GM19043 (cell line): ENCODE measurements at regions not wholly inside any gene's neighbourhood (a gene's known extent, or its start where the extent isn't known, plus 50 kb on each side); places are given as distances from the start of the nearest gene placed in this dataset.

Experiments
- ATAC-seq: cut with Tn5 transposase; IDR thresholded peaks from one replicate; pipeline ENCODE4 v1.9.1; 2021; ENCODE audit warnings: low read depth; ENCODE audit not compliant: unreplicated experiment

DNA sequence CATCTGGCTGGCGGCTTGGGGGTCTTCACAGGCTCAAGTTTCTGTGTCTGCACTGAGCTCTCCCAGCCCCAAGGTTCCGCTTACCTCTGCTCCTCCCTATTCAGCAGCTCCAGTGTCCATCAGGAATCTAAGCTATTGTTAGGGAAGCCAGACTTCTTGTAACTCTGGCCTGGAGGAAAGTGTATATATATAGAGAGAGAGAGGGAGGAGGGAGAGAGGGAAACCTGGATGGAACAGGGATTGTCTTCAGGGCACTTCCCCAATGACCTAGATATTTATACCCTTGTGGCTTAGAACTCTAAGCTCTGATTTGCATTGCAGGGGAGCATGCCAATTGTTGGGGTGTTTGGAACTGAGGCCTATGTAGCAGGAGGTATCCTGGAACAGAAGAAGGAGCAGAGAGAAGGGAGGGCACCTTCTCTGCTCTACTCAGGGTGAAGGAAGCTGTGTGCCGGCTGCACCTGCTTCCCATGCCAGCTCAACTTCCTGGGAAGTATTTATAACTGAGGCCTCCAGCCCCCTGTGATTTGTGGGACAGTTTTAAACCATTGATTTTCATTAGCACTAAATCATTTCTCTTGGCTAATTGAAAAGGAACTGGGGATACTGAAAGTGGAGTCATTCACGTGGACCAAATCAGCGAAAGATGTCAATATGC, 70.9 kb downstream of the NAV1 start:
- no peak for ATAC-seq

GRCh38 chr1:201610858-201611257, 71.9 kb downstream of the NAV1 start:
- ATAC-seq, result no peak

DNA sequence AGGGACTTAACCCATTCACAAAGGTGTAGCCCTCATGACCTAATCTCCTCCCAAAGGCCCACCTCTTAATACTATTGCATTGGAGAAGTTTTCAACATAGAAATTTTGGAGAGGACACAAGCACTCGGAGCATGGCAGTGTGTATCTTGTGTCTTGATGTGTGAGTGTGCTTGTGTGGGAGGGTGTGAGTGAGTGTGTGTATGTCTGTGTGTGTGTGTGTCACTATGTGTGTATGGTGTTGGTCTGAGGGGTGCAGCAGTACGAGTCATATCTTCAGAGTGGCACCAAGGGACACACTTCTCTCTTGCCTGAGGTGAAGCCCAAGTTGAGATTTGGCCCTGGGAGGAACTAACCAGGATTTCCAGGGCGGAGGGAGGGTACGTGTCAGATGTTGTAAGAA, 73.7 kb downstream of the NAV1 start:
- ATAC-seq, result no peak

- no peak for ATAC-seq
Measured at GRCh38 chr1:201614262-201615015, 75.5 kb downstream of the NAV1 start.

DNA sequence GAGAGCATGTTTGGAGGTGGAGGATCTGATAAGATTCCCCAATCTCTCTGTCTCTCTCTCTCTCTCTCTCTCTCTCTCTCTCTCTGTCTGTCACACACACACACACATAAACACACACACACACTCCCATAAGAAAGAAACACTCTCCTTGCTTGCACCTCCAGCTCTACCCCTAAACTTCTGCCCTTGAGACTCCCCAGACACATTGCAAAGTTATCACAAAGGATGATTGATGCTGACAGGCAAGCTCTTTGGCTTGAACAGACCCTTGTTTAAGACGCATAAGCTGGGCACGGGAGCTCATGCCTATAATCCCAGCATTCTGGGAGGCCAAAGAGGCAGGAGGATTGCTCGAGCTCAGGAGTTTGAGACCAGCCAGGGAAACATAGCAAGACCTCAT, 78.2 kb downstream of the NAV1 start:
- ATAC-seq, result no peak

DNA sequence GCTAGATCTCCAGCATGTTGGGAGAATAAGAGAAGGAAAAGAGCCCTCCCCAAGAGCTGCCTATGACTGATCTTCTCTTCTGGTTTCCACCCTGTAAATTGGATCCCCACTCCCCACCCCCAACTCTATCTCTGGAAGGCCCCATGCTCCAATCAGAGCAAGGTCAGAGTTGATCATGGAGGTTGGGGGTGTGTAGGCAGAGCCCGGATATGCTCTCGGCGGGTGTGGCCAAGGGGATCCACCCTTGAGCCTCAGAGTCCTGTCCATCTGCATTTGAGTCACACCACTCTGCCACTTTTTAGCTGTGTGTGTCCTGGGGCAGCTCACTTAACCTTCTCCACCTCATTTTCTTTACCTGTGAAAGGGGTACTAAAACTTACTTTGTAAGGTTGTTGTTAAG, 79.5 kb downstream of the NAV1 start:
- ATAC-seq, result no peak

DNA sequence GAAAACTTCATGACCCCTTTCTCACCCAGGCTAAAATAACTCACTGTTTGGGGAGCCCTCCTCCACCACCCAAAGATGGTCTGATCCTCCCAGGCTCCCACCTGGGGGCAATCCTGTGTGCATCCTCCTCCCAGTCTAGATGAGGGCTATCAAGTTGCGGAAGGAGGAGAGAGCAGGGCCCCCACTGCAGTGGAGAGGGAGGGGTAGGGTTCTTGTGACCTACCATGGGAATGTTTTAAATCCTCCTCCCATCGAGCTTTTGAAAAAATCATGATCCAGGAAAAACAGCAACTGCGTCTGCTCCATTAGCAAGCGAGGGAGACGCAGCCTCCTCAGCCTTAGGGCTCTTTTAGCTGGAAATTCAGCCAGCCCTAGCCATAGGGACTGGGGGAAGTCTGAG, 80.0 kb downstream of the NAV1 start:
- no peak for ATAC-seq

DNA sequence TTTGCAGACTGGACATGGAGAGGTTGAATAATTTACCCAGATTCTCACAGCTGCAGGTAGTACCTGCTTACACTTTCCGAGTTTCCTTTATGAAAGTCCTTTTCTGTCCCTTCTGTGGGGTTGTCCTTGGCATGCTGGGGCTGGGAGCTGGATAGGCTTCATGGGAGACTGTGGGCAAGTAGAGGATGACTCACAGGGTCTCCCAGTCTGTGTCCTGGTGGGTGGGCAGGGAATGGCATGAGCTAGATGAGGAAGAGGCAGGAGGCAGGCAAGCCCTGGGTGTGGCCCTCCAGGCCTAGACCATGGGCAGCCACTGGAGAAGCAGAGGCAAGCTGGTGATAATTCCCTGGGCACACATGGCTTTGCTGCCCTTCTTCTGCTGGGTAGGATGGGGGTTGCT, 80.6 kb downstream of the NAV1 start:
- ATAC-seq, result no peak

GRCh38 chr1:201622353-201622752, 83.4 kb downstream of the NAV1 start:
- no peak for ATAC-seq

- no peak for ATAC-seq
Measured at GRCh38 chr1:201622824-201623223, 83.9 kb downstream of the NAV1 start.

GRCh38 chr1:201624741-201625225, 85.9 kb downstream of the NAV1 start:
- no peak for ATAC-seq

- no peak for ATAC-seq
Measured at GRCh38 chr1:201625226-201625761, 86.4 kb downstream of the NAV1 start.

DNA sequence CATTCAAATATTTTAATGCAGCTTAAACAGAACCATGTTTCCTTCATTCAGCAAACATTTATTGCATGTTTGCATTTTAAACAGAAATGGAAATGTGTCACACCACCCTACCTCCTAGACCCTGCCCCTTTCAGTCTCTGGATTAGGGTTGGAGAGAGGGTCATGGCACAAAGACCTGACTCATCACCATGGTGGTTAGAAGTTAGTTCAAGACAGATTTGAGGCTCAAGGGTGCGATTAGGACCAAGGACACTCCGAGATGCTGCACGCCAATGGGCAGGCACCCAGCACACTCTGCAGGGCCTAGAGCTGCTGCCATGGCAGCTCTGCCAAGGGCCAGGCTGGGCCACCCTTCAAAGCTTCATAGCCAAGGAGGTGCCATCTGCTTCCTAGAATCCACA, 86.9 kb downstream of the NAV1 start:
- ATAC-seq, result no peak

DNA sequence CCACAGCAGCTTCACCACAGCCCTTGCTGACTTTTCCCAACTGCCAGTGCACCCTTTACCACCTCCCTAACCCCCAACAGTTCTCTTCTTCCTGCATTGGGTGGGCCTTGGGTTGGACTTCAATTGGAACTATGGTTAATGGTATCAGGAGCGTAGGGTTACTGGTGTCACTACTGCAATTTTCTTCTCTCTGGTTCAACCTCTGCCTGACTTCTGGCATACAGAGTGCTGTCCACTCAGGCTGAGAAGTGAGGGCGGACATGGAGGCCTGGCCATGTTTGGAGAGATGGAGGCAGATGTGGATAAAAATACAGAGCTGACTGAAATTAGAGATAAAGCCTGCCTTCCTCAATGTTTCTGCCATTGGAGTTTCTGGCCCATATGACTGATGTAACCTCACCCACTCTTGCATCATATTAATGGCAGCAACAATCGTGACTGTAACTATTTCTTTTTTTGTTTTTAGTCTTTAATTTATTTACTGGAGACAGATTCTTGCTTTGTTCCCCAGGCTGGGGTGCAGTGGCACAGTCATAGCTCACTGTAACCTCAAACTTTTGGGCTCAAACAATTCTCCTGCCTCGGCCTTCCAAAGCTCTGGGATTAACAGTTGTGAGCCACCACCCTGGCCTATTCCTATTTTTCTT, 87.8 kb downstream of the NAV1 start:
- no peak for ATAC-seq

- ATAC-seq, result no peak
Measured at GRCh38 chr1:201628490-201628889, 89.6 kb downstream of the NAV1 start.

GRCh38 chr1:201630582-201630981, 91.7 kb downstream of the NAV1 start:
- ATAC-seq, result no peak

DNA sequence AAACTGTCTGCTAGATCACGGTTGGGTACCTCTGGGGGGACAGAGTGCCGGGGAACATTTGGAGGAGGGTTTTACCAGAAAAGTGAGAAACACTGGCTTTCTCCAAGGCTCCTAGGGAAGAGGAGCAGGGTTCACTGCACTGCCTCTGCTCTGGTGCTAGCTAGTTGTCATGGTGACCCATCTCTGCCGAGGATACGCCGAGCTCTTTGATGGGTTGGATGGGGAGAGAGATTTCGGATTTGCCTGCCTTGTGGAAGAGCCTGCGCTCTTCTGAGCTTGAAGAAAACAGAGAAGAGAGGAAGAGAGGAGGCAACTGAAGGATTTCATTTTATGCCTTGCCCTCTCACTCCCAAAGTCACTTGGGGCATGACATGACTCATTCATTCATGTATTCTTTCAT, 92.1 kb downstream of the NAV1 start:
- ATAC-seq, result no peak

GRCh38 chr1:201632364-201632952, 93.5 kb downstream of the NAV1 start:
- no peak for ATAC-seq

DNA sequence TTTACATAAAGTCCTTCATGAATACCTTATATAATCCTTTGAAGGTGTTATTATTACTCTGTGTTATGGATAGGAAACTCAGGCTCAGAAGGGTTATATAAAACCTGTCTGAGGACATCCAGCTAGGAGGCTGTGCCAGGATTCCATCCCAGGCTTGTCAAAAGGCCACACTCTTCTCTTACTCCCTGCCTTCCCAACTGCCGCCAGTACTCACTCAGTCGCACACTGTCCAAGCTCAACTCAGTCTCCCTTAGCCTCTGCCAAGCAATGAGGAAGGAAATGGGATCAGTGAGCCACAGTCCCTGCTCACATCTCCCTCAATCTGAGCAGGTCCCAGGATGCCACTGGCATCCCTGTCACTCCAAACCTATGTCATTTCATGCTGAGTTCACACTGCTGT, 94.4 kb downstream of the NAV1 start:
- ATAC-seq, result no peak

DNA sequence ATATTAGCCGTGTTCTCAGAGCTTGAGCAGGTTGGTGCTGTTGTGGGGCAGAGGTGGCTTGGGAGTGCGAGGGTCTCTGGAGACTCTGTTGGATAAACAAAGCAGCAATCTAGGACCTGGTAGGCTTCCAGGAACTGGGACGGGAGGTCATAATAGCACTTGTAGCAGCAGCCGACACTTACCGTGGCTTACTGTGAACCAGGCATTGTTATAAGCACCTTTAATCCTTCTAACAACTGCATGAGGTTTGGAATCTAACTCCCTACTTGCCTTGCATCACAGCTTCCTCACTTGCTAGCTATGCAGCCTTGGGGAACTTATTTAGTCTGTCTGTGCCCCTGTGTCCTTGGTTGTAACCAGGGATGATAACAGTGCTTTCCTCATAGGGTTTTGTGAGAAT, 94.9 kb downstream of the NAV1 start:
- no peak for ATAC-seq

DNA sequence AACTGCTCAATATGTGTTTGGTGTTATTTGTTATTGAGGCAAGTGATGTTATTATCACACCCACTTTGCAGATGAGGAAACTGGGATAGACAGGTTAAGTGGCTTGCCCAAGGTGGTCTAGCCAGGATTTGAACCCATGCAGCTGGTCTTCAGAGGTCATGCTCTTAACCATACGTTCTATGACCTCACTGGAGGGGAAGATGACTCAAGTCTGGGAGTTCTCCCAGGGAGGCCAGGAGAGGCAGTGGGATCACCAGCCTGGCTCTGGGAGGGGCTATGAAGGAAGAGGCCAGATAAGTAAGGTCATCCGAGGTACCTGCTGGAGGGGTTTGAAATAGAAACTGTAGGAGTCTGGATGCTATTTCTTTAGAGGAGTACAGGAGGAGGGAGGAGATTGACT, 95.3 kb downstream of the NAV1 start:
- no peak for ATAC-seq
